Peyer's patch (tissue), 4 donors: ENCODE measurements at regions not wholly inside any gene's neighbourhood (a gene's known extent, or its start where the extent isn't known, plus 50 kb on each side); places are given as distances from the start of the nearest gene placed in this dataset.

Source experiments
- CTCF ChIP-seq, 6 experiments: fragments of 450-650 bp in 4 of 6; fragments of 200-600 bp in 2 of 6; sonication (generic) in 1 of 6; IDR thresholded peaks; one replicate each; pipeline ENCODE4 v1.5.1; 2017 to 2019; ENCODE audit warnings: antibody characterized with exemption in 6 of 6, mild to moderate bottlenecking in 3 of 6, moderate library complexity in 1 of 6
- POLR2A ChIP-seq, 2 donors: fragments of 450-650 bp; IDR thresholded peaks; one replicate each; pipeline ENCODE4 v1.5.1; 2017; ENCODE audit warnings: antibody characterized with exemption in 2 of 2, mild to moderate bottlenecking in 2 of 2, moderate library complexity in 2 of 2

- TF ChIP-seq CTCF (IDR thresholded peaks at IDR 0.05) (no peak), POLR2A (IDR thresholded peaks at IDR 0.05) (no peak)
Measured at GRCh38 chr6:14280006-14280510, 162.5 kb downstream of the CD83 start.
